HUDEP-2 (cell line): ENCODE measurements at regions not wholly inside any gene's neighbourhood (a gene's known extent, or its start where the extent isn't known, plus 50 kb on each side); places are given as distances from the start of the nearest gene placed in this dataset.
"Not testable (repeated sequence)": the region's sequence is repeated elsewhere in the genome, so short reads cannot be mapped to it uniquely, and the experiment has no call there.

Experiments
- DNase-seq, 76 experiments: peaks; one replicate each; lab custom pipeline; 2025; ENCODE audit not compliant: unreplicated experiment in 76 of 76; lab: John Stamatoyannopoulos, UW

DNA sequence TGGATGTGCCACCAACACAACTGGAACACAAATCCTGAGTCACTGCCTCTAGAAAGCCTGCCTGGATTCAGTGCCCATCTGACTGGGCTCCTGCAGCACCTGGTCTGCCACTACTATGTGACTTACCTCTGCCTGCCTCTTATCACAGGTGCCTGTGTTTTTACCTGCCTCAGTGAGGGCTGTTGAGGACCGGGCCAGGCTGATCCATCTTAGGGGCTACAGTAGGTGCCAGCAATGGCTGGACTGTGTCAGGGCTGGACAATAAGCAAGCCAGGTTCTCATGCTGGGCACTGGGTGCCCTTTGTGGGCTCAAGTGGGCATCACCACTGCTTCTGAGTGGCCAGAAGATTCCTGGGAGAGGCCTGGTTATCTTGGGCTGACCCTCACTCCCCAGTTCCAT, 948.6 kb upstream of the TPTE start:
- DNase-seq, result not testable (repeated sequence)

DNA sequence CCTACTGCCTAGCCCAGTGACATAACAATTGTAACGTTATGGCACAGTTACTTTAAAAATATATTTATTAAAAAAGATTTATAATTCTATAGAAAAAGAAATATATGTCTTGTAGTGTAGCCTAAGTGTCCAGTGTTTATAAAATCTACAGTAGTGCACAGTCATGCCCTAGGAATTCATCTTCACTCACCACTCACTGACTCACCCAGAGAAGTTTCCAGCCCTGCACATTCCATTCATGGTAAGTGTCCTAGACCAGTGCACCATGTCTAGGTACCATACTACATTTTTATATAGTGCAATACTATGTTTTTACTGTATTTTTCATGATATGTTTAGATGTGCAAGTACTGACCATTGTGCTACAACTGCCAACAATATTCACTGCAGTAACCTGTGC, 947.9 kb upstream of the TPTE start:
- not testable (repeated sequence) for DNase-seq

DNA sequence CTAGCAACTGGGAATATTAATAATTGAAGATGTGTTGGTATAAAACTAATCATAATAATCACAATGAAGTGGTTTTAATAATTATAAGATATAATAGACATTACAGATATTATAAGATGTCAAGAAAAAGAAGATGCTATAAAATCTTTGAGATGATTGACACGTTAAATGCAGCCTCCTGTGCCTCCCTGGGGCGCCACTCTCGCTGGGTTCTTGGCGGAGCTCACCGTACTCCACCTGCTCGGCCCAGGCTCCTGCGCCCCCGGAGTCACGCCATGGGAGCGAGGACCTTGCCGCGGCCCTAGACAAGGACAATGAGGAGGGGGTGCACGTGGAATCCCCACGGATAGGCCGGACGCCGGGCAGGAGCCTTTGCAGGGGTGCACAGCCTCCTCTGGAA, 942.1 kb upstream of the TPTE start:
- DNase-seq, result not testable (repeated sequence)

DNA sequence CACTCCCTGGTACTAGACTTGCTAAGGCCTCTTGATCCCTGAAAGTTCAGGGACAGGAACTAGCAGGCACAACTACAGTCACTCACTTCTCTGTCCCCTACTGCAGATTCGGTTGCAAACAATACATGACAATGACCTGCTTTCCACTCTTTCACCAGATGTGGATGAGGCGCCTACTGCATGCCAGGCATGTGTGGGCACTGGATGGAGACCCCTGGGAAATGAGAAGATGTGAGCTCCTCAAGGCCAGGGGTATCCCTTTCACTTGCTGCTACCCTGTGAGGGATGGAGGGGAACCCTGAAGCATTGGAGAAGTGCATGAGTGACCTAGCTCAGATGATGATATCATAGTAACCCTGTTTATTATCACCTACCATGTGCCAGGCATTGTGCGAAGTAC, 933.4 kb upstream of the TPTE start:
- not testable (repeated sequence) for DNase-seq

DNA sequence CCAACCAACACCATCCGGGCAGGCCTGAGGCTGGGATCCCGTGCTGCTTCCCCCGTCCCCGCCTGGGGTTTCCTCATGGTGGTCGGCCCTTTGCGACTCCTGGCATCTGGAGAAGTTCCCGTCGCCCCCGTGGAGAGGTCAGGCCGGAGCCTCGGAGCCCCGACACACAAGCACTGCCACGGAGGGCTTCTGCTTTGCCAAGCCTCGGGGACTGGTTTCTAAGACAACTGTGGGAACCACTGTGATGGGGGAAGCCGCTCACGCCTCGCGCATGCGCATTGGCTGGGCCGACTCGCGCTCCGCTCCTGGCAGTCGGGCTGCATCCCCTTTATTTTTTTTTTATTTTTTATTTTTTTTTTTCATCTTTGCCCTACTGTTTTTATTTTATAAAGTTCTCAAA, 928.8 kb upstream of the TPTE start:
- DNase-seq, result not testable (repeated sequence)

DNA sequence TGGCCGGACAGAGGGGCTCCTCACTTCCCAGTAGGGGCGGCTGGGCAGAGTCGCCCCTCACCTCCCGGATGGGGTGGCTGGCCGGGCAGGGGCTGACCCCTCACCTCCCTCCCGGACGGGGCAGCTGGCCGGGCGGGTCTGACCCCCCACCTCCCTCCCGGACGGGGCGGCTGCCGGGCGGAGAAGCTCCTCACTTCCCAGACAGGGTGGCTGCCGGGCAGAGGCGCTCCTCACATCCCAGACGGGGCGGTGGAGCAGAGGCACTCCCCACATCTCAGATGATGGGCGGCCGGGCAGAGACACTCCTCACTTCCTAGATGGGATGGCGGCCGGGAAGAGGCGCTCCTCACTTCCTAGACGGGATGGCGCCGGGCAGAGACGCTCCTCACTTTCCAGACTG, 927.7 kb upstream of the TPTE start:
- DNase-seq, result not testable (repeated sequence)

DNA sequence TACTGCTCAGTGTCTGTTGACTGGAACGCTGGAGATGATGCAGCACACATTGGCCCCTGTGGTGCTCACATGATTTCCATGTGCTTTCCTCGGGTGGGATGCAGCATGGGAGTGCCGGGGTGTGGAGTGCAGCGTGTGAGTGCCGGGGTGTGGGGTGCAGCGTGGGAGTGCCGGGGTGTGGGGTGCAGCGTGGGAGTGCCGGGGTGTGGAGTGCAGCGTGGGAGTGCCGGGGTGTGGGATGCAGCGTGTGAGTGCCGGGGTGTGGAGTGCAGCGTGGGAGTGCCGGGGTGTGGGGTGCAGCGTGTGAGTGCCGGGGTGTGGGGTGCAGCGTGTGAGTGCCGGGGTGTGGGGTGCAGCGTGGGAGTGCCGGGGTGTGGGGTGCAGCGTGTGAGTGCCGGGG, 907.4 kb upstream of the TPTE start:
- DNase-seq, result not testable (repeated sequence)

DNA sequence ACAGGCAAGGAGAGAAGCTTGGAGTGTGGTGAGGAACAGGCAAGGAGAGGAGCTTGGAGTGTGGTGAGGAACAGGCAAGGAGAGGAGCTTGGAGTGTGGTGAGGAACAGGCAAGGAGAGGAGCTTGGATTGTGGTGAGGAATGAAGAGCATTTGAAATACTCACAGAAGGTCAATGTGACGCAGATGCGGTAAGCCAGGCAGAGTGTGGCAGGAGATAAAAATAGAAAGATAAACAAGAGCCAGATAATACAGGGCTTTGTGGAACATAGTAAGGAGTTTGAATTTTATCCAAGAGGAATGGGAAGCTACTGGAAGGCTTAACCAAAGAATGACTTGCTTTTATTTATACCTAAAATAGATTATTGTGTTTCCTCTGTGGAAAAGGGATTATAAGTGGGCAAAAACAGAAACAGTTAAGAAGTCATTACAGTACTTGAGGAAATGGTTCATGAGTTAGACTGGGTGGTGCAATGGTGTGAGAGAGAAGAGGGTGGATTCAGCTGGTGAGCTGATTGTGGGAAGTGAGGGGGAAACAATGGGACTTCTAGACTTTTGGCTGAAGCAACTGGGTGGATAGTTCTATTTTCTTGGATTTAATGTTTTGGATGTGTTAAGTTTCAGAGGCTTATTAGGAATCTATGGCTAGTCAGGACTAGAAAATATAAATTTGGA, 900.1 kb upstream of the TPTE start:
- DNase-seq, result not testable (repeated sequence)

DNA sequence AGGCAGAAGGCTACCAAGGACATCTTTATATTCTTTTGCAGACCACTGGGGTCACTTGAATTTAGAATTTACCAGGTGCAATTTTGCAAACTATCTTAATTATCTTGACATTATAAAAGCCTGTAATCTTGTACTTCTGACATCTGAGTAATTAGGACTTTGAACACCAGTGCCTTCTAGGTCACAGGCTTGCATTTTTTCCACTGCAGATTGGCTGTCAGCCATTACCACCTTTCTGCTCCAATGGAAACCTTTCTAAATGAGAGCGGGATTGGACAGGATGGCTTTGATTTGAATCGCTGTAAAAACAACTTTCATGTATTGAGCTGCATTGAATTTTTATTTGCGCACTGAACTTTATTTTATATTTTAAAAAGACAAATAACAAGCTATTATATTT, 893.3 kb upstream of the TPTE start:
- not testable (repeated sequence) for DNase-seq

DNA sequence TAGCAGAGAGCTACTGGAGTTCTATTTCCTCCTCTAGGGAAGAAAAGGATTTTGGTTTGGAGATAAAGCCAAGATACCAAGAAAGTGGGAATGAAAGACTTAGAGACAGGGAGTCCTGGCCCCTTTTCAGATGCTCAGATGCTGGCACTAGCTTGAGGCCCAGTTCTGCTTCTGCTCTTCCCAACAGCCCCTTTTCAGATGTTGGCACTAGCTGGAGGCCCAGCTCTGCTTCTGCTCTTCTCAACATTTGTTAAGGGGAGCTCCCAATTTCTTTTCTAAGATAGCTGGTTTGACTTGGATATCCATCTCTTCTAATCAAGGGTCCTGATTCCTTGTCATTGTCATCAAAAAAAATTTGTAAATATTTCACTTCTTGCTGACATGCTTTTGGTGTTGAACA, 874.0 kb upstream of the TPTE start:
- DNase-seq, result not testable (repeated sequence)

DNA sequence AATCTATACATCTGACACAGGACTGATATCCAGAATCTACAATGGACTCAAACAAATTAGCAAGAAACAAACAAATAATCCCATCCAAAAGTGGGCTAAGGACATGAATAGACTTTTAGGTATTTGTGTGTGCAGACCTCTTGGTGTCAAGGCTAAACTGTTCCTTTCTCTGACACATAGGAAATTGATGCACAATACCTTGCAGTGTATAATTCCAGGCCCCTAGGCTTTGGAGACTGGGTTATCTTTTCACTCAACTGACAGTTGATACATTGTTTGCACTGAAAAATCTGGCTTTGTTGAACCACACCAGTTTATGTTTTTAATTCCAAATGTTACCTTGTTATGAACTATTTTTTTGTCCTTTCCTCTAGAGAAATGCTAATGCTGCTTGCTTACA, 873.1 kb upstream of the TPTE start:
- DNase-seq, result not testable (repeated sequence)

DNA sequence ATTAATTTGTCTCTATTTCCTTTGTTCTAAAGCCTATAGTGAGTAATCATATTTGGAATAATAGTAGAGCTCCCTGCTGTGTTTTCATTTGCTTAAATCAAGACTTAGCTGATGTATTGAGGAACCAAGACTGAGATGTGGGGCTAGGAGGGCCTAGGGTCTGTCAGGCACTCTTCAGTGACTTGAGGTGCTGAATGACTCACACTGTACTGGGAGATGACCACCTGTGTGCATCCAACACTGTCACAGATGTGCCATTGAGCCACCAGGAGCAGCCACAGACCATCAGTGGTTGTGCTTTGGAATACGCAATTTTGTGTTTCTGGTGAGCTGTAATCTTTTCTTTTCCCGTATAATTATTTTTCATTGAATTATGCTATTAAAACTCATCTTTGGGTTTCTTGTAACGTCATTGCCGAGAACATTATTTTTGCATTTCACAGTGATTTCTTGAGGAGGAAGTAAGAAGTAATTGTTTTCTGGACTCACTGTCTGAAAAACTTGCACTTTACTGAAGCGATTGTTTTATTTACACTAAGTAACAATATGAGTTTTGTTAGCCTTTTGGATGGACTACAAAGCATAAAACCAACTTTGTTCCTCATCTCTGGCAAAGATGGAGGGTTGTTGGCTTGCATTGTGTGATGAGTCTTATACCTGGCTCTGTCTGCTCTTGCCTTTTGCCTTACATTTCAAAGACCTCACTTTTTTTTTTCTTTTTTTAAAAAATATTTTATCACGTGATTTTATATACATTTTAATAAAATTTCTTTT, 872.2 kb upstream of the TPTE start:
- not testable (repeated sequence) for DNase-seq

DNA sequence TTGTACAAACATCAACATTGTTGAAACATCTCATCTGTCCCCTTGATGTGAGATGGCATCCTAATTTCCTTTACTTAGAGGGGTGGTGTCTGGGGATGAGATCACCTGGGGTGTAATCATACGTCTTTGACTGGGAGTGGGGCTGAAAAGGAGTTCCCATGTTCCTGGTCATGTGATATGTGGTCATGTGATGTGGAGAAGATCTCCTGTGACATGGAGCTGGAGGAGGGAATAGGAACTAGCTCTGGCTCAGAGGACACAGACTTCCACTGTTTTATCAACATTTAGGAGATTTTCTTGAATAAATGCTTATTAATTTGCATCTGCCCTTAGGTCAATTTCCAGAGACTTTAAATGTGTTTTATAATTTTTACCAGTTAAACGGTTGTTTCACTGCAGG, 868.6 kb upstream of the TPTE start:
- DNase-seq, result not testable (repeated sequence)

DNA sequence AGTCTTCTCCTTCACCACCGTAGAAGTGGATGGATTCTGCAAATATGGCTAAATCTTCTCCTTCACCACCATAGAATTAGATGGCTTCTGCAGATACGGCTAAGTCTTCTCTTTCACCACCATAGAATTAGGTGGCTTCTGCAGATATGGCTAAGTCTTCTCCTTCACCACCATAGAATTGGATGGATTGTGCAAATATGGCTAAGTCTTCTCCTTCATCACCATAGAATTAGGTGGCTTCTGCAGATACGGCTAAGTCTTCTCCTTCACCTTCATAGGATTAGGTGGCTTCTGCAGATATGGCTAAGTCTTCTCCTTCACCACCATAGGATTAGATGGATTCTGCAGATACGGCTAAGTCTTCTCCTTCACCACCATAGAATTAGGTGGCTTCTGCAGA, 866.2 kb upstream of the TPTE start:
- not testable (repeated sequence) for DNase-seq

DNA sequence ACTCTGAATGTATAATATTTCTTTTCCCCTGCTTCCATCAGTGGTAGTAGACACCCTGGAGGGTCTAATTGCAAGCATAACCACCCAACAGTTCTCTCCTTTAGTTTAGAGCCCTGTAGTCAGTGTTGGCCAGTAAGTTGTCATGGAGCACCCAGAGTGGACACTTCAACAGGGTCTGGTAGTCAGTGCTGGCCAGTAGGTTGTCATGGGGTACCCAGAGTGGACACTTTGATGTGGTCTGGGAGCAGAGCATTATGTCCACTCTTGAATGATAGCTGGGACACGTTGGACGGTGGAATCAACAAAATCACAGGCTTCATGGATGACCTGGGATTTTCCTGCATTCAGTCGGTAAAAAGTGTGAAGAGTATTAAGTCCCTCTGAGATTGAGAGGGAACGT, 864.9 kb upstream of the TPTE start:
- DNase-seq, result not testable (repeated sequence)

DNA sequence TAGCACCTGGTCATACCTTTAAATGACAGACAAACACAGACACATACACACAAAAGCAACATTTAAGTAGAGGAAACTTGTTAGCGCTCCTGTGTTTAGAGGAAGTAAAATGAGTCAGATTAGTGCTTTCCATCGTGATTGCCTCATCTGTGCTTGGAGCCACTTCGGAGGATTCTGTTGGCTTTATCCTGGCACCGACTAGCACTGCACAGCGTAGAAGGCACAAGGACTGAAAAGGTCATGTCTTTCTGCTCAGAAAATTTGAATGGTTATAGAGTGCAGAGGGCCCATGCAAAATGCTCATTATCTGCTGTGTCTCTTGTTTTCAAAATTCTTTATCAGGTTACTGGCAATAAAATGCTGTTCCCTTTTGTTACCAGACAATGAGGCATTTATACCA, 863.6 kb upstream of the TPTE start:
- not testable (repeated sequence) for DNase-seq

DNA sequence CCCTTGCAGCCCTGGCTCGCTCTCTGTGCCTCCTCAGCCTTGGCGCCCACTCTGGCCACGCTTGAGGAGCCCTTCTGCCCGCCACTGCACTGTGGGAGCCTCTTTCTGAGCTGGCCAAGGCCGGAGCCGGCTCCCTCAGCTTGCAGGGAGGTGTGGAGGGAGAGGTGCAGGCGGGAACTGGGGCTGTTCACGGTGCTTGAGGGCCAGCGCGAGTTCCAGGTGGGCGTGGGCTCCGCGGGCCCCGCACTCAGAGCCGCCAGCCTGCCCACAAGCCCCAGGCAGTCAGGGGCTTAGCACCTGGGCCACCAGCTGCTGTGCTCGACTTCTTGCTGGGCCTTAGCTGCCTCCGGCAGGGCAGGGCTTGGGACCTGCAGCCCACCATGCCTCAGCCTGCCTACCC, 861.5 kb upstream of the TPTE start:
- DNase-seq, result not testable (repeated sequence)

DNA sequence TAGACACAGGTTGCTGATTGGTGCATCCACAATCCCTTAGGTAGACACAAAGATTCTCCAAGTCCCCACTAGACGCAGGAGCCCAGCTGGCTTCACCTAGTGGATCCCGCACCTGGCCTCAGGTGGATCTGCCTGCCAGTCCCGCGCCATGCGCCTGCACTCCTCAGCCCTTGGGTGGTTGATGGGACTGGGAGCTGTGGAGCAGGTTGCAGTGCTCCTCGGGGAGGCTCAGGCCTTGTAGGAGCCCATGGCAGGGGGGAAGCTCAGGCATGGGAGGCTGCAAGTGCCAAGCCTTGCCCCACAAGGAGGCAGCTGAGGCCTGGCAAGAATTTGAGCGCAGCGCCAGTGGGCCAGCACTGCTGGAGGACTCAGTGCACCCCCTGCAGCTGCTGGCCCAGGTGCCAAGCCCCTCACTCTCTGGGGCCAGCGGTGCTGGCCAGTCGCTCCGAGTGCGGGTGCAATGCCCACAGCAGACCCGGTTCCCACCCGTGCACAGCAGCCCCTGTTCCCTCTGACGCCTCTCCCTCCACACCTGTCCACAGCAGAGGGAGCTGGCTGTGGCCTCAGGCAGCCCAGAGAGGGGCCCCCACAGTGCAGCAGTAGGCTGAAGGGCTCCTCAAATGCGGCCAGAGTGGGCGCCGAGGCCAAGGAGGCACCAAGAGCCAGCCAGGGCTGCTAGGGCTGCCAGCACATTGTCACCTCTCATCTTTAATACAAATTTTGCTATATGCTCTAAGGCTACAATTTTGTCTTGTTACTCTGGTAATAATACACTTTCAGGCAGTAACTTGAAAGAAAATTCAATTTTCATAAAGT, 857.3 kb upstream of the TPTE start:
- DNase-seq, result not testable (repeated sequence)

DNA sequence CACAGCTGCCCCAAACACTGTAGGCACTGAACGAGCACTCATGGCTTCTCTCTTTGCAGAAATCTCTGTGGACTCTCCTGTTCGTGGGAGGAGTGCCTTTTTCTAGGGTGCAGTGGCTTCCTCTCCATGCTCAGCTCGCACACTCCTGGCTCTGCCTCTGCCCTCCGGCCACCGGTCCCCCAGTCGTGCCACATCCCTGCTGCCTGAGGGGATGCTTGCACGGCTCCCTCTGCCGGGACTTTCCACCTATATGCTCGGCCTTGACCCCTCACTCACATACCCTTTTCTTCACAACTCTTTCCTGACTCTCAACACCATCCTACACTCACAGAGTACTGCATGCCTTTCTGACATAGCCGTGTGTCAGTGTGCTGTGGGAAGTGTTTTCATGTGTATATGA, 845.6 kb upstream of the TPTE start:
- DNase-seq, result not testable (repeated sequence)

DNA sequence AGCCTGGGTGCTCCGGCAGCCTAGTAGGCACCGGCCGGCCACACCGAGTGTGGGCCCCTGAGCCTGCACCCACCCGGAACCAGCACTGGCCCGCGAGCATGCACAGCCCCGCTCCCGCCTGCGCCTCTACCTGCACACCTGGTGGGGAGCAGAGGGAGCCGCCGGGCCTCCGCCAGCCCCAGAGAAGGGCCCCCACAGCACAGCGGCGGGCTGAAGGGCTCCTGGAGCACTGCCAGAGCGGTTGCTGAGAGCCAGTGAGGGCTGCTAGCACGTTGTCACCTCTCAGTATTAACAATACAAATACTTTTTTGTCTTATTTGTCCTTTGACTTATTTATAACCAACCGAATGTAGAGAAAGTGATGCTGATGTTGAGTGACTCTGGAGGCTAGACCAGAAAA, 842.4 kb upstream of the TPTE start:
- not testable (repeated sequence) for DNase-seq

DNA sequence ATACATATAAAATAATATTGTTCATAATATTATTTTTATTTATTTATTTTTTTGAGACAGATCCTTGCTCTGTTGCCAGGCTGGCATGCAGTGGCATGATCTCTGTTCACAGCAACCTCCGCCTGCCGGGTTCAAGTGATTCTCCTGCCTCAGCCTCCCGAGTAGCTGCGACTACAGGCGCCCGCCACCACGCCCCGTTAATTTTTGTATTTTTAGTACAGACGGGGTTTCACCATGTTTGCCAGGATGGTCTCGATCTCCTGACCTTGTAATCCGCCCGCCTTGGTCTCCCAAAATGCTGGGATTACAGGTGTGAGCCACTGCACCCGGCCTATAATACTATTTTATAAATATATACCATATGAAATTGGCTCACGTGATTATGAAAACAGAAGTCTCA, 832.4 kb upstream of the TPTE start:
- not testable (repeated sequence) for DNase-seq
